GM23248 (cell line): ENCODE measurements at regions not wholly inside any gene's neighbourhood (a gene's known extent, or its start where the extent isn't known, plus 50 kb on each side); places are given as distances from the start of the nearest gene placed in this dataset.

Experiments used
- EZH2 ChIP-seq: fragments of 200-600 bp; sonication (generic); IDR thresholded peaks from 2 replicates; pipeline ENCODE4 v1.6.1; 2018; ENCODE audit warnings: antibody characterized with exemption, mild to moderate bottlenecking; ENCODE audit not compliant: insufficient read depth, poor library complexity, severe bottlenecking
- EZH2phosphoT487 ChIP-seq: fragments of 200-600 bp; sonication (generic); IDR thresholded peaks from 2 replicates; pipeline ENCODE4 v1.6.1; 2018; ENCODE audit warnings: antibody characterized with exemption, moderate library complexity, mild to moderate bottlenecking, low read depth; ENCODE audit not compliant: insufficient read depth

DNA sequence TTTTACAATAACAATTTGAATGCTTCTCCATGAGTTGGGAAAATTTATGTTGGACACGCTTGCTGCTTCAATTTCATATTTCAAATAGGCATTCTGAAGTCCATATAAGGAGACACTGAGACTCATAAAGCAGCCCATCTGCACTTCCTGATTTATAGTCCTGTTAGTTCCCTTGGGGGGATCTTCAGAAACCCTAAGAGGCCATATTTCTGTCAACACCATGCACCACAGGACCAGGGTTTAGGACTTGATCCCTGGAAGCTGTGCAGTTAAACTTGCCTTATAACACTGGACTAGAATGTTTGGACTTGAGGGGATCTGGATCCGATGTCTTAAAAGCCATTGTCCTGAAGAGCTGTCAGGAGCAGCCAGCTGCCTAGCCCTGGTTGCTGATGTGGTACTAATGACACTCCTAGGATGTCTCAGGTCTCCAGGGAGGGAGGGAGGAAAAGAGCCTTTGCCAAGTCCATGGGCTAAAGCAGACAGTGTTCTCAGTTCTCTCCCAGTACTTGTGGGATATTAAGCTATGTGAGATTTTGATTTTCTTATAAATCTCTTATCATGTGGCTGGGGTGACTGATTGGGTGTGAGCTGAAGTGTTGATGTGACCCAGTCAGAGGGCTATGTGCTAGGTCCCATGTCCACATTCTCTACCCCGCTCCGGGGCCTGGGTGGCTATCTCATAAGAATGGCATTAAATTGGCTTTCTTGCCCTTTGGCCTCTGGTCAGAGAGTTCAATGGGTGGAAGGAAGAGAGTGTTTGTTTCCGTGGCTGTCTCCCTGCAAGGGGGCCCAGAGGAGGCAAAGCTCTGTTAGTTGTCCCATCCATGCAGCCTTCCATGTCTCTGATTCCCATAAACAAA is 399.8 kb downstream of the OSTF1 start:
- TF ChIP-seq EZH2phosphoT487 (no peak), EZH2 (no peak)
